ENCODE measurements at regions not wholly inside any gene's neighbourhood (a gene's known extent, or its start where the extent isn't known, plus 50 kb on each side); places are given as distances from the start of the nearest gene placed in this dataset.
A peak's percentile ranks its signal among the peaks of the same experiment; 100 is the strongest.

- Histone ChIP-seq H3K36me3 (no peaks in the 10 kb centered on the region), H3K4me3 (no peak overlapping the region), H3K4me1 (peaks cover 11 to 24% (median 13%) of the 10 kb centered on the region in 4 donors), H3K27me3 (no peaks in the 10 kb centered on the region), H3K27ac (no peak overlapping the region), H3K9me3 (no peaks in the 10 kb centered on the region)
- WGBS, 2 donors = 15 to 19% methylated on average over 5 of the region's 5 CpGs
- DNase-seq = peak in 1 of 2 donors; percentile 74
- ATAC-seq (ENCODE audit: low FRiP score in 2 of 2) = peak; percentile 80 to 83
- peak; percentile 58 to 89 (median 78) for TF ChIP-seq CTCF (IDR thresholded peaks at IDR 0.05)
- no peak for TF ChIP-seq EP300 (IDR thresholded peaks at IDR 0.05)
These were observed 133.4 kb downstream of the SLC1A3 start for GRCh38 chr5:36739751-36740221.

- no peak overlapping the region for H3K4me3 ChIP-seq
- H3K27me3 ChIP-seq = peaks cover 0 to 1% (median 0%) of the 10 kb centered on the region in 4 donors
- H3K9me3 ChIP-seq = no peaks in the 10 kb centered on the region
- H3K4me1 ChIP-seq = peaks cover 12 to 24% (median 17%) of the 10 kb centered on the region in 4 donors
- TF ChIP-seq POLR2A (IDR thresholded peaks at IDR 0.05) (no peak), CTCF (IDR thresholded peaks at IDR 0.05) (no peak), EP300 (IDR thresholded peaks at IDR 0.05) (no peak), POLR2AphosphoS5 (IDR thresholded peaks at IDR 0.05) (no peak)
- H3K36me3 ChIP-seq = no peaks in the 10 kb centered on the region
- H3K27ac ChIP-seq = no peak overlapping the region
- 53 to 61% methylated on average over 6 to 8 of the region's 8 CpGs for WGBS, 2 donors
- DNase-seq (no peak), ATAC-seq (ENCODE audit: low FRiP score in 2 of 2) (no peak)
These were observed 134.0 kb downstream of the SLC1A3 start for GRCh38 chr5:36740259-36740898.

GRCh38 chr5:36741128-36741527, 134.7 kb downstream of the SLC1A3 start:
- no peak for DNase-seq

GRCh38 chr5:36743891-36744772, 132.4 kb upstream of the NIPBL start:
- Histone ChIP-seq H3K9me3 (no peaks in the 10 kb centered on the region), H3K36me3 (no peaks in the 10 kb centered on the region), H3K4me1 (peaks cover 12 to 24% (median 22%) of the 10 kb centered on the region in 4 donors), H3K4me3 (peak overlapping the region; percentile 44 to 60 (median 55)), H3K27me3 (peaks cover 0 to 3% (median 0%) of the 10 kb centered on the region in 4 donors), H3K27ac (peak overlapping the region; percentile 64 to 78 (median 66))
- ATAC-seq (ENCODE audit: low FRiP score in 2 of 2) (no peak), DNase-seq (no peak)
- 19 to 39% methylated on average over 12 to 22 of the region's 22 CpGs for WGBS, 2 donors
- TF ChIP-seq CTCF (IDR thresholded peaks at IDR 0.05) (peak in 5 of 6 experiments; percentile 39 to 75 (median 61)), POLR2A (IDR thresholded peaks at IDR 0.05) (no peak), POLR2AphosphoS5 (IDR thresholded peaks at IDR 0.05) (peak in 1 of 2 donors; percentile 4), EP300 (IDR thresholded peaks at IDR 0.05) (no peak)

More at GRCh38 chr5:36741128-36741527, 134.7 kb downstream of the SLC1A3 start:
- Histone ChIP-seq H3K4me3 (no peak overlapping the region), H3K4me1 (peaks cover 12 to 24% (median 22%) of the 10 kb centered on the region in 4 donors), H3K9me3 (no peaks in the 10 kb centered on the region), H3K27ac (no peak overlapping the region), H3K27me3 (peaks cover 0 to 3% (median 0%) of the 10 kb centered on the region in 4 donors), H3K36me3 (no peaks in the 10 kb centered on the region)
- WGBS, 2 donors = 54 to 55% methylated on average over 7 of the region's 7 CpGs
- no peak for TF ChIP-seq POLR2AphosphoS5 (IDR thresholded peaks at IDR 0.05)
- no peak for TF ChIP-seq CTCF (IDR thresholded peaks at IDR 0.05)
- no peak for ATAC-seq (ENCODE audit: low FRiP score in 2 of 2)

All from upper lobe of left lung (tissue), 6 donors.